GM19324 (cell line): ENCODE measurements at regions not wholly inside any gene's neighbourhood (a gene's known extent, or its start where the extent isn't known, plus 50 kb on each side); places are given as distances from the start of the nearest gene placed in this dataset.
"Not testable (repeated sequence)": the region's sequence is repeated elsewhere in the genome, so short reads cannot be mapped to it uniquely, and the experiment has no call there.

Experiments used
- ATAC-seq: cut with Tn5 transposase; IDR thresholded peaks from one replicate; pipeline ENCODE4 v1.9.1; 2021; ENCODE audit warnings: mild to moderate bottlenecking, moderate library complexity; ENCODE audit not compliant: unreplicated experiment, low FRiP score

DNA sequence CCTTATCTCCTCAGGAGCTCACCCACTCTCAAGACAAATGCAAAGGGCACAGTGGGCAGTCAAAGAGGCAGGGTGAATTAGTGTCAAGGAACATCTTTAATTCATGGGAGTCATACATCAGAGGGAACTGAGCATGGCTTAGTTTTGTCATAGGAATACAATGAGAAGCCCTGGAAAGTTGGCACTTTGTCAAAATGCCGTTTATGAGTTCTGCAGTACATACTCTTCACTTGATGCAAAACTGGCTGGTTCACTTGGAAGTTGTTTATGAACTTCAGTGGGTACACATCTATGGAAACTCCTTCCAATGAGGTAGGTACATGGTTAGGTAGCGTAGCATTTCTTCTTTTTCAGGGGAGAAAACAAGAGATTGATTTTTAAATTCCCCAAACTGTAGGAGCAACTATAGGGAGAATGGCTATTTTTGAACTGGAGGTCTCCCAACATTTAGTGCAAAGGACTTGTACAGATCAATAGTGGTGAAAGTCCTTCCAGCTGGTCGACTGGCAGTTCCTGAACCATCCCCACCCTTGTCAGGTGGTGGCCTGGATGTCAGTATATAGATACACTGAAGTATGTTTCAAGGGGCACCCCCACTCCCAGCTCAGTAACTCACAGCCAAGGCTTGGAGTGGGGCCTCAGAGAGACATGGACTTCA lies 580.5 kb downstream of the REEP3 start:
- ATAC-seq = no peak

DNA sequence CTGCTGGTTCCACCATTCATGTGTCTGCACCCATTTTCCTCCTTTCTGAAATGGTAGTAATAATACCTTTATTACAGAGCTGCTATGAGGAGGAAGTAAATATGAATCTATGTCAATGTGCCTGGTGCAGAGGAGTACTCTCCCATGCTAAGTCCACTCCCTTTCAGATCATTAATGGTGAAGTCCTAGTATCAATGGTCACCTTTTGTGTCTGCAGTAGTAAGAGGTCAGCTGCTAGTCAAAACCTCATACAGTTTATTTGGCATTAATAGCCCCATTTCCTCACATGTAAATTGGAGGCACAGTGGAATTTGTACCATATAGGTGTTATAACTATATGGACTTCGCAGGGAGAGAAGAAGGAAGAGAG lies 581.0 kb downstream of the REEP3 start:
- ATAC-seq = no peak

DNA sequence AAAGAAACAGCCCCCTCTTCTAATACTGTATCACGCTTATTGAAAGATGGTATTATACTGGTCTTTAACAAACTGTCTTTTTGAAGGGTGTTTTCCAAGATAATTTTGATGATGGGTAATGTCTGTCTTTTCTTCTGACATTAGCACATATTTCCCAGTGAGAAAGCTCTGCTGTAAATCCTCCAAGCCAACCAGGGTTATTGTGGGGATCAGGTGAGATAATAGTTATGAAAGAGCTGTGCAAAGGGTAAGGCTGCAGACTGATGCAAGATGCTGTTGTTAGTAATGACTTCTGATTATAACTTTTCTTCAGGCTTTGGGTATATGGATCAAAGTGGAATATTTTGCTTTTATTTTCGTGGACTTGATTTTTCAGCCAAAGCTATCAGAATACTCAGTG lies 581.7 kb downstream of the REEP3 start:
- ATAC-seq = no peak

DNA sequence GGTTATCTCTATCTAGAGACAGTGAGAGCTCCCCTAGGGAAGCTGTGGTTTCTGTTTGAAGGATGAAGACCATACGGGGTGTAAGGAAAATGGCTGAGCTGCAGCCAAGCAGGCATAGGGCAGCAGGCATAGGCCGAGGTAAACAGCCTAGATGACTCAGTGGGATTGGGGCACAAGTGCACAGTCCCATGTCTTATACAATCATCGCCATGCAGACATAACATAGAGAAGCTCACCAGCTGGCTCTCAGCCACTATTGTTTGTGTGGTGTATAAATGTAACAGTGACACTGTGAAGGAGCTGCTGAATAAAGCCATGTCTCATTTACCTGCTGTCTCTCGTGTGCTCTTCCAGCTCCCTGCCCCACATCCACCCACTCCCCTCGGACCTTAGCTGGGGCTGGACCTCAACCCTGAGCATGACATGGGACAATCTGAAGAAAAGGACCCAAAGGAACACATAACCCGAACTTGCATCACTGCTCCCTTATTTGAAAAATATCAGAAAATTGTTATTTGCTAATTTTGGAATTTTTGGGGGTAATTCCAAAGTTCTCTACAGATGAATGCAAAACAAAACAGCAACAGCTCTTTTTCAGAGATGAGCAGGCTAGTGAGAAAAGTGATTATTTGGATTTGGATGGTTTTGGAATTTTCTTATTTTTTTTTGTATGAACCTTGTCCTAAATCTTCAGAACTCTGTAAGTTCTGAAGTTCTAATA lies 582.7 kb downstream of the REEP3 start:
- ATAC-seq = no peak

DNA sequence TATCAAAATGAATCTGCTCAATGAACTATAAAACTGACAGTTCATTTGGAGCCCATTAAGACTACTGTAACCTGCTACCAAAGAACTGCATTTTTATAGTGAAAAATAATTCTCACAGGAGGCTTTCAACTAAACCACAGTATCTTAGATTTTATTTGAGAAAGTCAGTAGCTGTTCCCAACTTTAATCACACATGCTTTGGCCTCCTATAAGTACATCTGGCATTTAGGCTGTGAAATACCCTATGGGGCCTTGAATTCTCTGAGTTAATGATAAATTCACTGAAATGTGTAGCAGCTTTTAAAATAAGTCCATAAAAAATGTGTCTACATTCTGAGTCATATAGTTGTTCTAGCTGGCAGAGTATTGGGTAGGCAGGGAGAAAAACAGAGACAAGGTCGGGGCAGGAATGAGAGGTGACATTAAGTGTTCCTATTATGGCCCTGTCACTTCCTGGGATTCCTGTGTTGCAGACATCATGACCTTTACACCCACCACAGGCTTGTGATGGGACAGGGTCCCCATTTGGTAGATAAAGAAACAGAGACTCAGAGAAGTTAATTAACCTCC lies 588.8 kb downstream of the REEP3 start:
- no peak for ATAC-seq

DNA sequence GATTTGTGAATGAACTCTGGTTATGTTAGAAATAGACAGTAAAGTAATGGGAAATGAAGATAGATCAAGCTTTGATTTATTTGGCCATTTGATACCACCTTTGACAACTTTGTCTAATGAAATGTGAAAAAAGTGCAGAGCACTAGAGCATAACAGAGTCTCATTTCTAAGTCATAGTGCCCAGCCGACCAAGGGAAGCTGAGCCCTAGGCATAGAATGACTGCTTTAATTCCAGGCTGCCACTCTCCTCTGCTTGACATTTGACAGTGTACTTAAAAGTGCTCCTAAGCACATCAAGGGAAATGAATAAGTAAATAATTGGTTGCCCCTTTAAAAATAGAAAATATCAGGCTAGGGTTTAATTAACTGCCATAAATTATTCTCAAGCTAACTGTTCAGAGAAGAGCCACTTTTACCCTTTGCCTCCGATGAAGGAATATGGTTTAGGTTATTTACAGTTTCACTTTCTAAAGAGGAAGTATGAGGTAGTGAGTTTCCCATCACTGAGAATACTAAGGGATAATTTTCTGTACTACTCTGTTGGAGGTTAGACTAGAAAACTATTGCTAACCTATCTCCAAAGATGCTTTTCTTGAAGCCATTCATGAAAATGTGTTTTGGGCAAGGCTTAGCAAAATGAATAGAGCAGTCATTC lies 591.6 kb downstream of the REEP3 start:
- no peak for ATAC-seq

DNA sequence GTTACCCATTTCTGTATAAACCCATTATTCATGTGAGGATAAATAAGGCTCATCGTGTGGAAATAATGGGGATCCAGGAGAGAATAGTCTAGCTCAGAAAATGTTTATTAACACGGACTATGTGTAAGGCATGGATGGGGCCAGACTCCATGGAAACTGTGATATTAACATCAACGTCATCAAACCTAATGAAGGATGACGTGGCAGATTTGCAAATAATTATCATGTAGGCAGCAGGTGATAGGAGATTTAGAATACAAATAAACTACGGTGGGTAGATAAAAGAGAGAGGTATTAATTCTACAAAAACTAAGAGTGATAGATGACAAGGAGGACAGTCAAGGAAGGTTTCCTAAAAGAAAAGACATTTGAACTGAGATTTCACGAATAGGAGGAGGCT lies 592.2 kb downstream of the REEP3 start:
- no peak for ATAC-seq

DNA sequence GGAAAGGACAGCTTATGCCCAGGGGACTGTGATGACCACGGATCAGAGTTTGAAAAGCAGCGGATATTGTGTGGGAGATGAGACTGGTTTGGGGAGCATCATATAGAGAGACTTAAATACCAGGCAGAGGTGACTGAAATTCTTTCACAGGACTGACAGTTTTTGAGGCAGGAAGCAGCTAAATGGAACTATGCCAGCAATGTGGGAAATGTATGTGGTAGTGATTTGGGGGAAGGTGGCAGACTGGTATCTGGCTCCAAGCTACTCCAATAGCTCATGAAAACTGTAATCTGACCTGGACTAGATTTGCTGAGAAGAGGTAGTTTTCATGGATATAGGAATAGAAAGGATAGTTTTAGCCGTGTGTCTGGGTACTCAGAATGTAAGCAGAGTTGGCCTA lies 592.6 kb downstream of the REEP3 start:
- ATAC-seq = no peak

DNA sequence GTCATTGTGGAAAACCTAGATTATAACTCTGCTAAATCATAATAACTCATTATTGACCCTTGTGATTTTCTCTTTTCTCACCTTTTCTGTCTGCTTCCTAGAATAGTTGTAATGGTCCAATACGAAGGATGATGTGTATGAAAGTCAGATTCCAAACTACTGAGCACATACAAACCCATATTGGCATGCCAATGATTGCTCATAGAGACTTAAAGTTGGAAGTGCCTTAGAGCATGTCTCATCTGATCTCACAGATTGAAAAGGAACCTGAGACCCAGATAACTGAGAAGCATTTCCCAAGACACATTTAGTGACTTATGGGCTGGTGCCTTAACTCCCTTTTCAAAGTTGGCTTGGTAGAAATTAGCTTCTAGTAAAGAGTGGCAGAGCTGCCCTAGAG lies 594.3 kb downstream of the REEP3 start:
- ATAC-seq = no peak

DNA sequence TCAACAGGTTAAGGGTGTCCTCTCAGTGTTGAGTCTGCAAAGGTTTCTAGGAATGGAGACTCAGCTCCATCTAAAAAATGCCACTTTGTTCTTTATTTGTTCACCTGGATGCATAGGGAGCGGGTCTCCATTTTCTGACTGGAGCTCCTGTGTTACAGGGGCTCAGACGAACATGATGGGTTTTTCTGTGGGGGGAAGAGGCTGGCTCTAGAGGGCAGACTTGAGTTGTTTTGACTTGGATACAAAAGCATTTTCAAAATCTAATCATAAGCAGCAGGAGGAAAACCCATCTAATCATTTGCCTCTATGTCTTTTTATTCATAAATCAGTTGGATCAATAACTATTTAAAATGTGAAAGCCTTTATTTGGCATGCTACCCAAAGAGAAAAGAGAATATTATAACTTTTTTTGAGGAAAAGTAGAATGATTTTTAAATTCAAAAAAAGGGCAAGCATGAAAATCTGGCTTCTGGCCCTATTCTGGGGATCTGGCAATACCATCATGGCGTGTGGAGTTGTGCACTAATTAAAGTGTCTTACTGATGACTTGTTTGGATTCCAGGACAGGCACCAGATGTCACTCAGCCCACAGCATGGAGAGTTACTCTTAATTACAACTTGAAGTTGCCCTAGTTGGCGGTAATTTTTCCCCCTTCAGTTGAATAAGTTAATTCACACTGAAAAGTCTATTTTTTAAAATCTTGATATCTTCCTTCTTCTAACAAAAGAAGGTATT lies 594.9 kb downstream of the REEP3 start:
- ATAC-seq = no peak

DNA sequence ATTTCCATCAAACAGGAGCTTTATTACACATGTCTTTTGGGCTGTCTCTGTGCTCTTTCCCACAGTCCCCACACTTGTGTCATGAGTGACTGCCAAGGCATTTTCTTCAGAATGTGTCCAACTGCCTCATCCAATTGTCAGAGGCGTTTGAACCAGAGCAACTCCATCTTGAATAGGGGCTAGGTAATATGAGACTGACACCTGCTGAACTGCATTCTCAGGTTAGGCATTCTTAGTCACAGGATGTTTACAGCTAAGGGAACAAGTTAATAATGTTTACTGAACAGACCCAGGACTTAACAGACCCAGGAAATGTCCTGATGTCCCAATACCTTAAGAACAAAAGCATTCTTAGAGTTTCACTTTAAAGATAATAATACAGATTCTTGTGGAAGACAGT lies 595.5 kb downstream of the REEP3 start:
- no peak for ATAC-seq

DNA sequence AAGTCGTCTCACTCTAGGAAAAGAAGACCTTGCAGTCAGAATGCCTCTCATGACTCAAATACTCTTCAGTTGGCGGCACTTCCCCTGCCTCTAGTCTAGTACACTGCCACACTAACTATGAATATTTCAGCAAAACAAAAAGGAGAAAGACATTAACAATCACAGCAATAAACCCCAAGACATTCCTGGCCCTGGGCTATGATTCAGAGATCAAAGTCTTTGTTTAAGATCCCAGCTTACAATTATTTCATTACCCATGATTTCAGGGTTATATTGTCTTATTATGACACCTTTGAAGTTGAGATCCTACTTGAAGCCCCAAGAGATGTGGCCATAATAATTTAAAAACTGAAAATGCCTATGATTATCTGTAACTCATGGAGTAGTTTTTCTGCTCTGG lies 597.5 kb downstream of the REEP3 start:
- no peak for ATAC-seq

DNA sequence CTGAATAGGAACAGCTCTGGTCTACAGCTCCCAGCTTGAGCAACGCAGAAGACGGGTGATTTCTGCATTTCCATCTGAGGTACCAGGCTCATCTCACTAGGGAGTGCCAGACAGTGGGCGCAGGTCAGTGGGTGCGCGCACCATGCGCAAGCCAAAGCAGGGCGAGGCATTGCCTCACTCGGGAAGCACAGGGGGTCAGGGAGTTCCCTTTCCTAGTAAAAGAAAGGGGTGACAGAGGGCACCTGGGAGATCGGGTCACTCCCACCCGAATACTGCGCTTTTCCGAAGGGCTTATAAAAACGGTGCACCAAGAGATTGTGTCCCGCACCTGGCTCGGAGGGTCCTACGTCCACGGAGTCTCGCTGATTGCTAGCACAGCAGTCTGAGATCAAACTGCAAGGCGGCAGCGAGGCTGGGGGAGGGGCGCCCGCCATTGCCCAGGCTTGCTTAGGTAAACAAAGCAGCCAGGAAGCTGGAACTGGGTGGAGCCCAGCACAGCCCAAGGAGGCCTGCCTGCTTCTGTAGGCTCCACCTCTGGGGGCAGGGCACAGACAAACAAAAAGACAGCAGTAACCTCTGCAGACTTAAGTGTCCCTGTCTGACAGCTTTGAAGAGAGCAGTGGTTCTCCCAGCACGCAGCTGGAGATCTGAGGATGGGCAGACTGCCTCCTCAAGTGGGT lies 599.2 kb downstream of the REEP3 start:
- ATAC-seq = not testable (repeated sequence)

DNA sequence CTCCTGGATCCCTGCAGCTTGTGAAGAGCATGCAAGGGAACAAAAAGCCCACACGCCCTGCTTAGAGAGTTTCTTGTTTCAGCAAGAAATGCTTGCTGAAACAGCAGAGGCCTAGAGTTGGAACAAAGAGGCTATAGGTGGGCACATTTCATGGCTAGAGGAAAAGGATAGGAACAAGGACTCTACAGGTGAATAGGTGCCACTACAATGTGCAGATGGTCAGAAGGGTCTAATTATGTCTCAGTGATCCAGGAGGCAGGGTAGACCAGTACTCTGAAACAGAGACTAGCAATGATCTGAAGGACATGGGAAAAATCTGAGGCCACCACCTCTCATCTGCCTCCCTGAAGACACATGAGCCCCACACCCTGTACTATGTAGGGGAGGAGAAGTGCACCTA lies 609.0 kb downstream of the REEP3 start:
- no peak for ATAC-seq

DNA sequence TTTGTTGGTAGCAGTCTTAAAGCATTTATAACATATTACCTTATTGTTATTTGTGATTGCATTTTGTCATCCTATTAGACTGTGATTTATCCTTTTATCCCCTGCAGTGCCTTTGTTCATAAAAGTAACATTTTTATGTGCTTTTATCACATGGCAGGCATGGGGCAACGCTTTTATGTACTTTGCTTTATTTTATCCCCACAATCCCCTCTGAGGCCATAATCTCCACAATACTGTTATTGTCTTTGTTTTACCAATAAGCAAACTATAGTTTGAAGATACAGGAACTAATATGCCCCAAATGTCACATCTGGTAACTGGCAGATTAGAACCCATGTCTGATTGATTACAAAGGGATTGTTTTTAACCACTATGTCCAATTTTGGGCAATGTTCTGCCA lies 613.5 kb downstream of the REEP3 start:
- no peak for ATAC-seq

DNA sequence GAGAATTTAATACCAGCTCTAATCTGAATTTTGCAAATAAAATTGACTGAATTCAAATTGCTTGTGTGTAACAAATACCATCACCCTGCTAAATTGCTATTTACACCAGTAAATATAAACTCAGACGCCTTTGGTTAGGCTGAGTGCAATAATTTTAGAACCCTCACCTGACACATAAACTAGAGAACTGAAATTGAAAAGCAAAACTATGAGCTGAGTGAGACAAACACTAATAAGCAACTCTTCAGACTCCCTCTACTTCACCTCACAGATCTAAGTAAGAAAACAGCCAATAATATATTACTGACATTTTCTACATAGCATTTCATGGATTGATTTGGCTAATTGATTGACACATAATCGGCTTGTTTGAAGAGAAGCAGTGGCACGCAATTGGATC lies 621.2 kb downstream of the REEP3 start:
- peak; percentile 81 for ATAC-seq

DNA sequence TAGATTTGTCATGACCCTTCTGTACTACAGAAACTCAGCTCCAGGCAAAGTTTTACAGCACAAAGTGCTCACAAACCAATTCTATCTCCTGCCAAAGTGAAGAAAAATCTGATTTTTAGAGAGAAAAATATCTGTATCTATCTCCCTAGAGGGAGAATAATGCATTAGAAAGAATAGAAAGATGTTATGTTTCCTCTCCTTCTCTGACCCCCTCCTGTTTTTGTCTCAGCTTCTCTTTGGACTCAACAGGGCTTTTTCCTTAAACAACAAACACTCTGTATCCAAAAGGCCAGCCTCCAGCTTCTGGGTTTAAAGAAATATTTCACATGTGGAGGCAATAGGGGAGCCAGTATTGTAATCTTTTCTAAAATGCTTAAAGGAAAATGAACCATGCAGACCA lies 627.4 kb downstream of the REEP3 start:
- no peak for ATAC-seq

DNA sequence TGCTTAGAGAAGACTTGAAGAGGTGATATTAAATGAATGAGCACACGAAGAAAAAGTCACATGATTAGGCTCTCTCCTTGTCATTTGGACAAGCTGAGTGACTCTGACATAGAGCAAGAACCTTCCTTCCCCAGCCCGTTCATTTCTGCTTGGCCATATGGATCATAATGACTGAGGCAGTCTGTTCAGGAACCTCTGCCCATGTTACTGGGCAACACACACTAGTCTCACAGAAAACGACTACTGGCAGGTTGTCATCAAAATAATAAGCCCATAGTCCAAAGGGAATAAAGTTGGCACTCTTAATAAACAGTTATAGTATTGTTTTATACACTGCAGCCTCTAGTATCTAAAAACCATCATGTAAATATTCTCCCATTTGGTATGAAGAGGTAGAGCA lies 635.0 kb downstream of the REEP3 start:
- ATAC-seq = no peak

DNA sequence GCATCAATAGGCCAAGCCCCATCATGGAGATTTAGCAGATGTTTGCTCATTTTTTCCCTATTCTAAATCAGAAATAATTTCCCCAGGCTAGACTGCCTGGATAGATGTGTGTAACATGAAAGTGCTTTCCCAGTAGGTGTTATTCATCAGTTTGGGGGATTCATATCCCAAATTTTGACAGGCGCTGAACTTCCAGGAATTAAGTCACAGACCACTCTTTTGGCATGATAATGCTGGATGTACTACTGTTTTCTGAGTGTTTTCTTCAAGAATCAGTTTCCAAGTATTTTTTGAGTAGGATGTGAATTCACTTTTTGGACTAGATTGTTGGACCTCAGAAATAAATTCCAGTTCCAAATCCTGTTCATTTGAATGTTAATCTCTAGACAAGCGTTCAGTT lies 637.4 kb downstream of the REEP3 start:
- no peak for ATAC-seq
